ENCODE measurements at regions not wholly inside any gene's neighbourhood (a gene's known extent, or its start where the extent isn't known, plus 50 kb on each side); places are given as distances from the start of the nearest gene placed in this dataset.

DNA sequence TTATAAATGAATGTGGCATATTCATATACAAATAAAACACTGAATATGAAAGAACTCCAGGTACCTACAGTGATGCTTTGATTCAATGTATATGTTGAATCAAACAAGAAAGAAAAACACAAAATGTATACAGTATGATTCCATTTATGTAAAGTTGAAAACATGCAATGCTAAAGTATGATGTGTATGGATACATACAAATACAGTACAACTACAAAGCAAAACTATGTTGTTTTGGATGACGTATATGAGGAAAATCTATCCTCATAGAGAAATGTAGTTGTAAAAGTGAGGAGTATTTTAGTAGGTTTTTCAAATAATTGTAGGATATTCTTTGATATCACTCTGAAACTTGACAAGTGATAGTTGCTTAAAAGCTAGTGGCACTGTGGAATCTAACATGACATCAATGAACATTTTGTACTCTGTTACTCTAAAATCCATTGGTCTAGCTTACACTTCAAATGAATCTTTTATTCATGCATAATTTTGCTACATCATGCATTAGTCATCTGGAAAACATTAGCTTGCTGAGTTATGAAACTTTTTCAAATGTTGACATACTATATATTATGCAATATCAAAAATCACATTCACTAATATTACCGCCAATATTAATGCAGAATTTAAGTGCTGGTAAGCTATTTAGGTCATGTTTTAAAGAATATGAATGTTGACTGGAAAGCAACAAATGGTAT is 278.1 kb upstream of the CHRNA7 start:
- no peak for DNase-seq (ENCODE audit: low read depth in 2 of 2)

DNA sequence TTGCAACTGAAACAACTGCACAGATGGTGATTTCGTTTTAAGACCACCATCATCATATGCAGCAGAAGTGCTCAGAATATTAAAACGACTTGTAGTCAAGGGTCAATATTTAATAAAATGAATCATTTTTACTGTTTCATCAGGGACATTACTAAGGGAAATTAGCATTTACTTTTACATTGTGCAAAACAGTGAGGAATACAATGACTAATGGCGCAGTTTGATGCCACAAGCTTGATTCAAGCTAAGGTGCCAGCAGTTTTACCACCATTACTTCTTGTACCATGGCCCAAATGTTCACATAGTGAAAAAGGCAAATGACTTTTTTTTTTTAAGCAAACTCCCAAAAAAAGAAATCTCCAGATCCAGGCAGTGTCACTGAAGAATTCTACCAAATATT is 277.4 kb upstream of the CHRNA7 start:
- no peak for DNase-seq (ENCODE audit: low read depth in 2 of 2)

DNA sequence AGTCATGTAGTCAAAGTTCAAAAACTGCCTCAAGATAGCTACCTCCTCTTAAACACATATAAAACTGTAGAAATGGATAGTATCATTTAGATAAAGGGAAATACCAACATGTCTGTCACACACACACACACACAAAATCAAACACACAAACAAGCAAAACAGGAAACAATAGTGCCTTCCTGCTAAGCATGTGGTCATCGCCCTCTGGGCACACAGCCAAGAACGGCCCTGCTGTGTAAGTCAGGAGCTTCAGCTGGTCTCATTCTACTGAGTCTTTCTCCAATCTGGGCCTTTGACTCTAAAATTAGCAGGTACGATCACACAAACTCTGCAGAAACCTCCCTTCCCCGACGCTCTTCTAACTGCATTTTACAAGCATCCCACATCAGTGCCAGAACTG is 272.2 kb upstream of the CHRNA7 start:
- no peak for DNase-seq (ENCODE audit: low read depth in 2 of 2)

DNA sequence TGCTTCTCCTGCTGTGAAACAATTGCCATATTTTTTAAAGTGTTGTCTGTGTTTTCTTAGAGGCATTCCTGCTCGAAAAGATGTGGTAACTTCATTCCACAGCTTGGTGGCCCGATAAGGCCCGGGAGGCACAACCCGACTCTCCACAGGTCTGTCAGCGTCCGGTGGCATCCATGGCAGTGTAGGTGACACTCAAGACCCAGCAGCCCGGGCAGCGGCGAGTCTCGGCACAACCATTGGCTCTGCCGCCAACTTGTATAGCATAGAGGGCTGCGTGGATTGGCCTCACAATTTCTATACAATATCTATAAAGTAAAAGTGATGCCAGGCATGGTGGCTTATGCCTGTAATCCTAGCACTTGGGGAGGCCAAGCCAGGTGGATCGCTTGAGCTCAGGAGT is 262.3 kb upstream of the CHRNA7 start:
- no peak for DNase-seq (ENCODE audit: low read depth in 2 of 2)

DNA sequence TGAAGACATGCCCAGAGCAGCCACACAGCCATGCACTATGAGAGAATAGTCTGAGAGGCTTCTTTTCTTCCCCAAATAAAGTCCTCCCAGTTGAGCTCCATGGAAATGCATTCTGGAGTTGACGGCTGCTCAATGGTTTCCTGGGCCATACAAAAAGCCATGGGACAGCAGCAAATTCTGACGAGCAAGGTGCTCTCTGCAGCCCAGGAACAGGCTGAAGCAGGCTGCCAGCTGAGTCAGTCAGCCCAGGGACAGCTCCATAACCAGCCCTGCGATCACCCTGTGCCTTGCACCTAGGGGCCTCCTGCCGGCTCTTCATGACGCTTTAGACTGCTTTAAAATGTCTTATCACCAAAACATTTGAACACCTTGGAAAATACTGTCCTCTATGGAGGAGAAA is 256.3 kb upstream of the CHRNA7 start:
- no peak for DNase-seq (ENCODE audit: low read depth in 2 of 2)

DNA sequence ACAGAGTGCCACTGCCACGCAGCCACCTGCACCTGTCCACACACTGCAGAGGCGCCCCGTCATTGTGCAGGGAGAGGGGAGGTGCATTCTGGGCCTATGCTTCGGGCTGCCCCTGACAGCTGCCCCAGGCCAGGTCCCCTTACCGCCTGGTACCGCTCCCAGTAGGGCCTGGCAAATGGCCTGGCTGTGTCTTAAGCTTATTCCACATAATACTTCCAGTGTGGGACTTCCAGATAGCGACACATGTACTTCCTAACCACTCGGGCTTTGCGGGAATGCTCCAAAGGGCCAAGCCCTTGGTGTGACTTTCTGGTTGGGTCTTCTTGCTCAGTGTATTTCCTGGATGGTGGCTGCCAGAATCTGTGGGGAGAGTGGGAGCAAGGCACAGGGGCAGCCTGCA is 254.3 kb upstream of the CHRNA7 start:
- DNase-seq (ENCODE audit: low read depth in 2 of 2), result no peak

DNA sequence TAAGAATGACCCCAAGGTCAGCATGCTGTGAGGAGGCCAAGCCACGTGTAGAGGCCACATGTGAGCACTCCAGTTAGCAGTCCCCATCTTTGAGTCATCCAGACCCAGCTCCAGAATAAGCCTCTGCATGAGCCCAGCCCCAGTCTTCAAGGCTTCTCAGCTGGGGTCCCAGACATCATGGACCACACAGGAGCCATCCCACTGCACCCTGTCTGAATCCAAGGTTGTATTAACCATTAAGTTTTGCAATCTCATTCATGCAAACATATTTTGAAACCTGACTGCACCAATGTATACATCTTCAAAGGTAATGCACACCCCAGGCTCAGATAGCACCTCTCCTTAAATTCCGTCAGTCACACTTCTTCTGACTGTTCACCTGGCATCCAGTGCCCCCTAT is 249.1 kb upstream of the CHRNA7 start:
- no peak for DNase-seq (ENCODE audit: low read depth in 2 of 2)

DNA sequence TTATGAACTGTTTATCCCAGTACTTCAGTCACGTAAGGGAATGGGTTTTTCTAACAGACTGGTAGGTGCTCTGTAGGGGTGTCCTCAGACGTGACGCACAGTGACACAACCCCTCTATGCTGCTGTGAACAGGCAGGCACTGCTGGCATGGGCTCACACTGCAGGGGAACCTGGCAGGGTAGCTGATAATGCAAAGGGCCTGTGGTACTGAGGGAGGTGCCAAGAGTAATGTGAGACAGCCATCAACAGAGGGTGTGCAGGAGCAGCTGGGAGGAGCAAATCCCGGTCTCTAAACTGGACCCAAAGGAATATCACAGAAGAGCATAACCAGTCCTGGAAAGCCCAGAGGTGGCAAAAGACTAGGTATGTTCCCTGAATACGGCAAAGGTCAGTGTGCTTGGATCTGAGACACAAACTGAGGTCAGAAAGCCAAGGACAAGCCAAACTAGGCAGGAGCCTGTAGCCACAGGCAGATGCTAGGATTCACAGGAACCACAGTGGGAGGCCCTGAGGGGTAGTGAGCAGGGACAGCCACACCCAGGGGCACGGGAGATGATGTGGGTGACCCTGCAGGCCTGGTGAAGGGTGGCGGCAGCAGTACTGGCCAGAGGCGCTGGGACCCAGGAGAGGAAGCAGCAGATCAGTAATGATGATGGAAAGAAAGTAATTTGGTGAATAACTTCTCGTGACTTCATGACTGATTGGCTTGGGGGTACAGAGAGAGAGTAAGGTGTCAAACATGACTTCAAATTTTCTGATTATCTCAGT is 248.1 kb upstream of the CHRNA7 start:
- no peak for DNase-seq (ENCODE audit: low read depth in 2 of 2)

DNA sequence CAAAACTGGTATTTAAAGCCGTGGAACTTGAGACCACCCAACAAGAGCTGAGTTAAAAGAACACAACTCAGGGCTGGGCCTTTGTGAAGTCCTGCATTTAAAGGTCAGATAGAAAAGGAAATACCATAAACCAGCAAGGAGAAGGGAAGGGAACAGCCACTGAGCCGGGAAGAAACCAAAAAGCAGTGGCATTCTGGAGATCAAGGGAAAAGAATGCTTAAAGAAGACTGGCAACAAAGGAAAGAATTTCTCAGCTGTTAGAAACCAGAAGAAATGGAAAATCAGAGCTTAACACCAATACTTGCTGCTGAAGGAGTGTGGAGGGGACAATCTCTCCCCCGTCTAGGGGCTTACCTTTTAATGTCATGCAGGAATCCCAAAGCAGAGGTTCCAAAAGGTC is 247.4 kb upstream of the CHRNA7 start:
- no peak for DNase-seq (ENCODE audit: low read depth in 2 of 2)

DNA sequence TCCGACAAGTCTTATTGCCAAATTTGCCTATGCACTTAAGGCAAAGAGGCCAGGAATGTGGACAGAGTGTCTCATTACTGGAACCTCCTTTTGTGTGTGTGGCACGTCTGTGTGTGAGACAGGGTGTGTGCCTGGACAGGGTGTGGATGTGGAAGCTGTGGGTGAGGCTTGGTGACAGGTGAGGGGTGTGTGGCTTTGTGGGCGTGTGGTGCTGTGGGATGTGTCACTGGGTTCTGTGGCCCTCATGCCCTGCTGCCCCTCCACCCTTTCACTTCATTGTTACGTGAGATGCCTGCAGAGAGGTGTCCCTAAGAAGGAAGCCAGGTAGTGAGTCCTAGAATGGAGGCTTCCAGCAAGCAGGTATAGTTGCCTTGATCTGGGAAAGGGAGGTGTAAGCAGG is 244.0 kb upstream of the CHRNA7 start:
- DNase-seq (ENCODE audit: low read depth in 2 of 2), result no peak

DNA sequence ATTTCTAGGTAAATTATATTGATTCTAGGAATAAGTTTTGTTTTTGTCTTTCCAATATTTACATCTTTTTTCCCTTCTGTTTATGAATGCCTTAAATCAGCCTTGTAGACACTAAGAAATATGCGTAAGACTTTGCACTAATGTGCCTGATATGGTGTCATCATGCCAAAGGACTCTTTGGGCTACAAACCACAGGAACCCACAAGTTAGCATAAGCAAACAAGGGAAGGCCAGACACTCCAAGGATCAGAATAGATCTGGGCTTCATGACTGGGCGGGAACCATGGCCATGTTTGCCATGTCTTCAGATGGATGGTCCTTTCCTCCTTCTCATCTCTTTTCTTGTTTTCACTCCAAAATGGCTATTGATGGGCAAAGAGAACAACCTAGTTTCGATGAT is 242.2 kb upstream of the CHRNA7 start:
- no peak for DNase-seq (ENCODE audit: low read depth in 2 of 2)

DNA sequence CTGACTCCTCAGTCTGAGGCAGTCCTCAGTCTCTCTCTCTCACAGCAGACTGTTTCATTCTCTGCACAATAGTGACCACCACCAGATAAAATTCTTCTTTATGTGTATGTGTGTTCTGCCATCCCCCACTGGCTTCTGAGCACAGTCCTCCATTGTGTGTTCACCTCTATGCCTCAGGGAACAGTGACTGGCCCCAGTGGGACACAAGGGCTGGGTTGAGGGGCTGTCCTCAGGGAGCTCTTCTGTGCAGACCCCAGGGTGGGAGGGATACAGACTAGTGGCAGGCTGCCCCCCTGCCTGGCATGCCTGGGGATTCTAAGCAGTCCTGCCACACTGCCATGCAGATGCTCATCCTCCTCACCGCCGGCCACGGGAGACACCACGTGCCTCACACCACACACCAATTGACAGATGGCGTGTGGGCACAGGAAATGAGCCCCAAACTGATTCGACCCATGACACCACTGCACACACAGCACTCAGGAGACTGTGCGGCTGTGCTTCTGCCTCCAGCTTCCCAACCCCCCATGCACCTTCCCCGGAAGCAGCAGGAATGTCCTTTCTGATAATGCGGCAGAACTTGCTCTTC is 237.6 kb upstream of the CHRNA7 start:
- no peak for DNase-seq (ENCODE audit: low read depth in 2 of 2)

DNA sequence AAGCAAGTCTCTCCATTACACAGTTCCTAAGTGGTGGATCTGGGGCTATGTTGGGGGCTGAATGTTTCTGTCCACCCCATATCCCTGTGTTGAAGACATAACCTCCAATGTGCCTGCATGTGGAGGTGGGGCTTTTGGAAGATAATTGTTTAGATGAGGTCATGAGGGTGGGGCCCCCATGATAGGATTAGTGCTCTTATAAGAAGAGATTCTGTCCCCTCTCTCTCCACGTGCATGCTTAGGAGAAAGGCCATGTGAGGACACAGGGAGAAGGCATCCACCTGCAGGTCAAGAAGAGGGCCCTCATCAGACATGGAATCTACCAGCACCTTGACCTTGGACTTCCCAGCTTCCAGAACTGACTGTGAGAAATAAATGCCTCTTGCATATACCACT is 231.0 kb upstream of the CHRNA7 start:
- no peak for DNase-seq (ENCODE audit: low read depth in 2 of 2)

DNA sequence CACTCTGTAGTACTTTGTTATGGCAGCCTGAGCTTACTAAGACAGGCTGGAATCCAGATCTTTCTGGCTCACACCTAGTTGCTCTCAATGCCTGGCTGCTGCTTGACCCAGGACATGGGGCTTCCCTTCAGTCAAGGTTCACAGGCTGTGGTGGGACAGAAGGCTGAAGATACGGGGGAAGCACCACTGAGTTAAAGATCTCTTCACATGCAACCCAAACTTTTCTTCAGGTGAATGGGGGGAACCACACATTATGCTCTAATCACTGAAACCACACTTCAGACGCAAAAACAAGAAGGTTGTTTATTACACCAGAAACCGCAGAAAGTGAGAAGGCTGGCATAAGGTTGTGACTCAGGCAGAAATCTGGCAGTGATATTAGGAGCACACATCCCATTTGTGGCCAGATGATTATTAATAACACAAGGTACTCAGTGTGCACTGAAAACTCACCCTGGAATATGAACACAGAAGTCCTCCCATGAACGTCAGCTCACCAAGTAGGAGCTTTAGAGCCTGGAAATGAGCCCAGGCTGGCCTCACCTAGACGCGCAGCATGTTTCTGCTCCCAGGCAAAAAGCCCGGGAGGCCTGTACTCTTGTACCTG is 230.5 kb upstream of the CHRNA7 start:
- DNase-seq (ENCODE audit: low read depth in 2 of 2), result no peak

DNA sequence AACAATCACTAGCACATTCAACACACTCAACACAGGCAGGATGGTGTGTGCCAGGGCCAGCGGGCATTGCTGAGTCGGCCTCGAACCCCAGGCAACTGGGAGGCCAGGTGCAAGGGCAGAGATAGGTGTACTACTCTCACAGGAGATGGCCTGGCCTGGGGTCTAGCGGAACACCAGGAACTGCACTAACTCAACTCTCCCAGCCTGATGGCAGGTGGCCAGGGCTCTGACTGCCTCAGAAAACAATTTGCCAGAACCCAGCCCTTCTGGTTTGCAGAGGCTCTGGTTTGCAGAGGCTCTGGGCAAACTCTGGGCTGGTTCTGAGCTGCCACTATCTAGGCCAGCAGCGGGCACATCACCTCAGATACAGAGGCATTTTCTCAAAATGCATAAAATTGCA is 229.2 kb upstream of the CHRNA7 start:
- DNase-seq (ENCODE audit: low read depth in 2 of 2), result no peak

DNA sequence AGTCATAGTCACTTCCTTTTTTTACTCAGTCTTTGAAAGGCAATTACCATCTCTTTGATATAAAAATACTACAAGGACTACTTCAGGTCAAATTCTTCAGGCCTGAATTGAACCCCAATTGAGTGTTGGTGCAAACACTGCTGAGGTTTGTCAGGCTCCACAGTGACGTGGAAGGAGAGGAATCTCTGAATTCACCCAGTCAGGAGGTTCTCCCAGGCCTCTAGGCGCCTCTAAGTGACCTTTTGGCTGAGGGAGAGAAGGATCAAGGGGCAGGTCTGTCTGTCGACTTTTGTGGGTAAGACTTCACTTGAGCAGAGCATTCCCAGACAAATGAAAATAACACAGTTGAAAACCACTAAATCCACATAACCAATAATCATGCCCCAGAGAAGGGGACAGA is 227.6 kb upstream of the CHRNA7 start:
- DNase-seq (ENCODE audit: low read depth in 2 of 2), result no peak

DNA sequence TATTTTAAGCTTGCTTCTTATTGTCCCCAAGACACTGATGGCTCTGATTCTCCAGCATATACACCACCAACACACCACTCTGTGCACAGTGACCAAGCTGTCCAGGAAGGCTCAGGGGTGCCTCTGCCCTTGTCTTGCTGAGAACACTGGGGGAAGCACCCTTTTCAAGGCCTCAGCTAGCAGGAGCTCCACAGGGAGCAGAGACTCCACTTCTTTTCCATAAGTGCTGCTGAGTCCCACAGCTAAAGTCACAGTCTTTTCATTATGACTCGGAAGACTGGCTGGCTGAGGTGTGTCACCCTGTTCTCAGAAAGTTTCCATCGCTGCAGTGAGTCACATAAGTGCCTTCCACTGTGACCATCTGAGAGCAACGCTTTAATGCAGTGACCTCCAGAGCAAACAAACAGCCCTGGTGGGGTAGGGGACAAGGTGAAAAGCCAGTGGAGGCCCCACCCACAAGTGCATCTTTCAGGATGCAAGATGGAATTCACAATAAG is 226.9 kb upstream of the CHRNA7 start:
- DNase-seq (ENCODE audit: low read depth in 2 of 2), result no peak

DNA sequence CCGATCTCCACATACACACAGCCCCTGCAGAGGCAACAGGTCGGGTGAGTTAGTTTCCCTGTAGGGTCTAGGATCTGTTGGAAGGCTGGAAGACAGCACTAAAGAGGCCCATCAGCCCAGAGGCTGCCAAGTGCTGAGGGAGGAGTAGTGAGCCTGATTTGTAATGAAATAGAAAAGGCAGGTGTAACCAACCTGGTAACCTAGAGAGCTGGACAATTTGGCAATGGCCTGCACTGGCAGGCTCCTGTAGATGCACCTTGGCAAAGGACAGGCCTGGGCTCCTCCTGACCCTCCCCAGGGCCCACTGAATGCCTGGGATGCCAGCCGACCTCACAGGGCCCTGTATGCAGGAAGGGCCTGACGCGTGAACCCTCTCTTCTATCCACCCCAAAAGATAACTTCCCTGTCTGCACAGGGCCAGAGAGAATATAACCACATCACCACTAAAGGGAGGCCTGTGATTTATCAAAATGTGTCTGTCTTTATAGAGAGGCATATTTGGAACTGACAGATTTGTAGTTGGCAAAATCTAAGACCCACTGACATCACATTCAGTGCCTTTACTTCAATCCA is 225.1 kb upstream of the CHRNA7 start:
- no peak for DNase-seq (ENCODE audit: low read depth in 2 of 2)

DNA sequence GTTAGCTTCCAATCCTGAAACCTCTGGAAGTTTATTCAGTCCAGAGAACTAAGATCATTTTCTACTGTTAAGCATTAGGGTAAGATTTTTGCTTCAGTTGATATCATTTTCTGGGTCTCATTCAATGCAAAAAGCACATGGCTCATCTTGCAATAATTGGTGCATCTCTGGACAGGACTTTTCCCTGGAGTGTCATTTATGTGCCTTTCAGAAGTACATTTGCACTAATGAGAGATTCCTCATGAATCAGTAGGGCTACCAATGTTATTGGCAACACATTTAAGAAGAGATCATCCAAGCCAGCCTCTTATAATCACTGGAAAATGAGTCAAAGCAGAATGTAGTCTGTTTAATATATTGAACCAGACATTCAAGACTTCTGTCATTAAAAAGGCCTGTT is 224.2 kb upstream of the CHRNA7 start:
- no peak for DNase-seq (ENCODE audit: low read depth in 2 of 2)

DNA sequence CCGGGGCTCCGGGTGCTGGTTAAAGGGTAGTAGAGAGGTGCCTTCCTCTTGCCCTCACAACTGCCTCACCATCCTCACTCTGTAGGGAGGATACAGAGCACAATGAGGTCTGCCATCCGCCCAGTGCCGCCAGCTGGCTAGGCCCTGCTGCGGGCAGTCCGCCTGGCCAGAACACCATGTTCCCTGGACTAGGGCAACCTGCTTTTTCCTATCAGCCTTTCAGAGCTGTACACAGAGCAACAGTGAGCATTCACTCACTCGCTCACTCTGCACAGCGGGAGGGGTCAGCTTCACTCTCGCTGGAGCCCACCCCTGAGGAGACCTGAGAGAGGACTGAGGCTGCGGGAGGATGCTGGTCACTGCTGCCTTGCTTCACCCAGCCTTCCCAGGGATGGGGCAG is 218.7 kb upstream of the CHRNA7 start:
- DNase-seq (ENCODE audit: low read depth in 2 of 2), result no peak

DNA sequence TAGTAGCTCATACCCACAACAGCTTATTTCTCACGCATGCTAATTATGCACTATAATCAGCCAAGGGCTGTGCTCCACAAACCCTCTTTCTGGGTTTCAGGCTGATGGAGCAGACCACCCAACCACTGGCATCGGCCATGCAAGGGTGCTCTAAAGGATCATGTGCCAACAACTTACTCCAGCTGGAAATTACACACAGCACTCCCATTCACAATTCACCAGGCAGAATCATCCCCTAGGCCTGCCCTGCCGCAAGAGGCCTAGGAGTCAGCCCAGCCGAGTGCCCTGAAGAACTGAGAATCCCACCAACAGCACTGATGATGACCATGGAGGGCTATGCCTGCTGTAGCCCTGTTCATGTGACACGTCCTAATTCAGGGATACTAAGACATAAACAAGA is 216.2 kb upstream of the CHRNA7 start:
- DNase-seq (ENCODE audit: low read depth in 2 of 2), result no peak

DNA sequence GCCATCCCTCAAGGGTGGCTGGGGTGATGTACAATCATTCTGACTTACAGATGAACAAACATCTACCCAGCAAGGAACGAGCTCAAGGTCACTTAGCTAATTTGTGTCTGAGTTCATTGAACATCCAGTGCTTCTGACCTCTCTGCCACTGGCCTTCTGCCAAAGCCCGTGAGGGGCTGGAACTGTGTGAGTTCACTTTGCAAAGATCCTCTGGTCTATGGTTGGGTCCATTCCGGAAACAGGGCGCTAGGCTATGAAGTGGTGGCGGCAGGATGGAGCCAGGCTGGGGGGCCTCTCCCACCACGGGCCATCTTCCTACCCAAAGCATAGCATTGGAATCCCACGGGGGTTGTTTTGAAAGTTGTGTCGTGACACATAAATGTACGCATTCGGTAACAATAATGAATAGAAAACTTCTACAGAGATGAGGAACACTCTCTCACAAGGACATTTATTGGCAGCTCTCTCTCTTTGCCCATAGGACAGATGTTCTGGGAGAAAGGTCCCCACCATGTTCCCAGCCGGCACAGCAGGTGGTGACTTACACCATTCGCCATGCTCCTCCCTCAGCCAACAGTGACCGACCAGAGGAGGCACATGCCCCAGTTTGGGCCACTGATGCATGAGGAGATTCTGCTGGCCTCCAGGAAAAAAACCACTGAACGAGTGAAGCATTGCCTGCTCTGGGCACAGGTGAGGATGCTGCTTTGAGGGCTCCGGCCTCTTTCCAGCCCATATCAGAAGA is 214.7 kb upstream of the CHRNA7 start:
- DNase-seq (ENCODE audit: low read depth in 2 of 2), result no peak

All from stimulated activated CD4-positive, alpha-beta T cell treated with anti-CD3 and anti-CD28 coated beads, Interleukin-1b, Interleukin-23, amount 100 ng/mL, for 1 hour (primary cell).